HG02970 (cell line): ENCODE measurements at regions not wholly inside any gene's neighbourhood (a gene's known extent, or its start where the extent isn't known, plus 50 kb on each side); places are given as distances from the start of the nearest gene placed in this dataset.
"Not testable (repeated sequence)": the region's sequence is repeated elsewhere in the genome, so short reads cannot be mapped to it uniquely, and the experiment has no call there.

Source experiments
- ATAC-seq: cut with Tn5 transposase; IDR thresholded peaks from one replicate; pipeline ENCODE4 v1.9.1; 2021; ENCODE audit warnings: mild to moderate bottlenecking, moderate library complexity, moderate number of reproducible peaks; ENCODE audit not compliant: unreplicated experiment, low FRiP score

GRCh38 chr2:181737302-181737701 is 57.0 kb upstream of the NEUROD1 start:
- ATAC-seq = not testable (repeated sequence)

- ATAC-seq = no peak
Measured at GRCh38 chr2:181738074-181738473, 57.8 kb upstream of the NEUROD1 start.

DNA sequence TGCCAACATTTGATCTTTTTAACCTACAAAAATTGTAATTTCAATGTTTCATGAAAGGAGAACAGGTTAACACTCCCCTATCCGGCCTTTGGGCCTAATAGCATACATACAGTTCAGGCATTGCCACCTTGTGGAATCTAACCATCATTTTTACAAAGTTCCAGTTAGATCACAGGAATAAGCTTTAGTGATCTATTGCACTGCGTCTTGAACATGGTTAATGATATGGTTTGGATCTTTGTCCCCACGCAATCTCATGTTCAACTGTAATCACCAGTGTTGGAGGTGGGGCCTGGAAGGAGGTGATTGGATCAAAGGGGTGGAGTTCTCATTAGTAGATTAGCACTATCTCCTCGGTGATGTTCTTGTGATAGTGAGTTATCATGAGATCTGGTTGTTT is 58.2 kb upstream of the NEUROD1 start:
- ATAC-seq = no peak

DNA sequence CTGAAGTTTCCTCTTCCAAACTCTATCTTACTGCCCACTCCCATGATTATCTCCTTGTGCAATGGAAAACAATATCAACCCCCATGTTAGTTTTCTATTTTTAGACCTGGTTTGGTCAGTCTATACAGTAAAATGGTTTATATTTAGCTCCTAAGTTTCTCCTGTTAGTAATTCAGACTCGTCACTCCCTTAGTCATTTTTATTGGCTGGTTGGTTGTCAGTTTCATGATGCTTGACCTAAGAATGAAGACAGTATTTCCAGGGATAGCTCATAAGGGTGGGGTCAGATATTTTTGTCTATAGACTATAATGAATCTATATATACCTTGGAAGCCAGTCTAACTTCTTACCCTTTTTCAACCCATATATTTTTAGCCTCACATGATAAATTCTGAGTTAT is 61.4 kb upstream of the NEUROD1 start:
- ATAC-seq = no peak

- ATAC-seq = no peak
Measured at GRCh38 chr2:181742361-181742760, 62.0 kb upstream of the NEUROD1 start.

GRCh38 chr2:181742922-181743722 is 62.8 kb upstream of the NEUROD1 start:
- ATAC-seq = no peak

- ATAC-seq = no peak
Measured at GRCh38 chr2:181743723-181744031, 63.4 kb upstream of the NEUROD1 start.

DNA sequence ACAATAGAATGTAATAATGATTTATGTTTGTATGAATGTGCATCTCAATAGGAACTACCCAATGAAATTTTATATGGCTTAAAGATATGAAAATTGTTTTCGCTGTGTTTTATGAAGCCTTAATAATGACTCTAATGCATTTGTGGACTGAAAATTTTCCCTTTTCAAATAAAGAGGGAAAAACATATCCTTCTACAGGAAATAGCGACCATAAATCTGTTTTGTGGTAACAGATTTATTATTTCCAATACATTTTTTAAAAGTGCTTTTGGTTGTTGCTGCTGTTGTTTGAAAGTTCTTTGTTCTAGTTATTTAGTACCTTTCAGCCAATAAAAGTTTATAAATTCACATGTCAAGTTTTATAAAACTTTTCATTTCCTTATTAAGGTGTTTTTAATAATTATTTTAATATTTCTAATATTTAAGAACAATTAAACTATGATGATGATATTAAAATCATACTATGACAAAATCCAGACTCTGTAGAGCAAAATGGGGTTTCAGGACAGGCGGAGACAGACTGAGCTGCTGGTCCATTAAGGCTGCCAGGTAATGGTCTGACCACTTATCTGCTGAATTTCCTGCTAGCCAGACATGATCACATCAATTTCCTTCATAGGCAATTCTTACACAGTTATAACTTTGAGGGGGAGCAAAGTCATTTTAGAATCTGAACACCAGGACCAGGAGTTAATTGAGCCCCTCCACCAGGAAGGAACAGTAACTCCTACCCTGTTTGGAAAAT is 65.7 kb upstream of the NEUROD1 start:
- no peak for ATAC-seq

DNA sequence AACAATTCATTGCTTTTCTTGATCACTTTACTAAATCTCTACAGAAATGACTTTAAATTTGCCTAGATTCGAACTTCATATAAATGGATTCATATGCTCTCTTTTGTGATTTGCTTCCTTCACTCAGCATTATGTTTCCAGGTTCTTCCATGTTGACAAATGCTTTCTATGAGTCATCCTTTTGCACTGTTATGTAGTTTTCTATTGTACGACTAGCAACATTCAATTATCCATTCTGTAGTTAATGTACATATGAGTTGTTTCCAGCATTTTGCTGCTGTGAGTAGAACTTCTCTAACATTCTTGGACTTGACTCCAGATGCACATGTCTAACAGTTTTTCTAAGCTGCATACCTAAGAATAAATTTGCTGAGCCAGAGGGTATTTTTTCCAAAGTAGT is 66.5 kb upstream of the NEUROD1 start:
- ATAC-seq = no peak

GRCh38 chr2:181750305-181750704 is 70.0 kb upstream of the NEUROD1 start:
- no peak for ATAC-seq

DNA sequence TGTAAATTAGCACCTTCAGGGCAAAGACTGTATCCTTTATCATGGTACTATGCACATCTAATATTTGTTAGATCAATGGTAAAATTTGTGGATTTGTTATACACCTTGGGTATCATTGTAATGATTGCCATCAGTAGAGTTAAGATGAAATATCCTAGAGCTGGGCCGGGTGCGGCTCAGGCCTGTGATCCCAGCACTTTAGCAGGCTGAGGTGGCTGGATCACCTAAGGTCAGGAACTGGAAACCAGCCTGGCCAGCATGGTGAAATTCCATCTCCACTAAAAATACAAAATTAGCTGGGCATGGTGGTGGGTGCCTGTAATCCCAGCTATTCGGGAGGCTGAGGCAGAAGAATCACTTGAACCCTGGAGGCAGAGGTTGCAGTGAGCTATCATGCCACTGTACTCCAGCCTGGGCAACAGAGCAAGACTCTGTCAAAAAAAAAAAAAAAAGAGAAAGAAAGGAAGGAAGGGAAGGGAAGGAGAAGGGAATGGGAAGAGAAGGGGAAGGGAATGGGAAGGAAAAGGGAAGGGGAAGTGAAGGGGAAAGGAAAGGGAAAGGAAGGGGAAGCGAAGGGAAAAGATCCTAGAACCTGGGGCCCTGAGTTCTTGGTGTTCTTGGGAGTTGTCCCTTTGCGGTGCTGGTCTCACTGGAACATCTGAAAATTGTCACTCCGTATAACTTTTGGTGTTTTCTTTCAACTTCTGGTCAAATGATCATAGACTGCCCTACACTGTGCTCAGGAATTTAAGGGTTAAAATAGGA is 71.1 kb upstream of the NEUROD1 start:
- ATAC-seq = no peak

- no peak for ATAC-seq
Measured at GRCh38 chr2:181752301-181752700, 72.0 kb upstream of the NEUROD1 start.

- ATAC-seq = no peak
Measured at GRCh38 chr2:181753686-181754085, 73.4 kb upstream of the NEUROD1 start.

DNA sequence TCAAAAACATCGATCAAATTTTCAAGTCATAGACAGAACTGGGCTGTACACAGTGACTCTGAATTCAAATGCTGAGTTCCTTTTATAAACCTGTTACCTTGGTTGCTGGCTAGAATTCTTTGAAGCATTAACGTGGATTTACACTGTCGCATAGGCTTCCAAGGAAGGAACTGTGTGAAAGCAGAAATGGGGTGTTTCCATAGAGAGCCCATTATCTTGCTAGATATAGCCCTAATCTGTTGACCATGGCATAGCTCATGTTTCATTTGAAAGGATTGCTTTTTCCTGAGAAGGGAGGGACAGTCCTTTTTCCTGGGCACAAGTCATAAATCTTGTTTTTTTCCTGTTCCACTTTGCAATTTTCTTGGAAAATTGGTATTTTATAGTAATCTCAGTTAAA is 73.8 kb upstream of the NEUROD1 start:
- ATAC-seq = no peak

DNA sequence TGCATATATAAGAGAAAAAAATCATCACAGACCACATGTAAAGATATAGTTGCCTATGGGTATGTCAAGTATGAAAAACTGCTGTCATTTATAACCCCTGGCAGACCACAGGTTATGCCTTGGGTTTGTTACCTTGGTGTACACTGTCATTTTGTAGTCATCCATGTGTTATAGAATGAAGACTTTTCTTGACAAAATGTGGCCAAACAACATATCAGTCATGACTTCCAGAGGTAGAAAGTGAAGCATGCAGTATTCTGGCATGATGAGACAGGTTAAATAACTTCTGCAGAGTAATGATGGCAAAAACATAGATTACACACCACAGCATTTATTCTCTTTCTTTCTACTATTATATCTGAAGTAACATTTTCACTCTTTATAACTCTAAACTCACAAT is 74.9 kb upstream of the NEUROD1 start:
- no peak for ATAC-seq

DNA sequence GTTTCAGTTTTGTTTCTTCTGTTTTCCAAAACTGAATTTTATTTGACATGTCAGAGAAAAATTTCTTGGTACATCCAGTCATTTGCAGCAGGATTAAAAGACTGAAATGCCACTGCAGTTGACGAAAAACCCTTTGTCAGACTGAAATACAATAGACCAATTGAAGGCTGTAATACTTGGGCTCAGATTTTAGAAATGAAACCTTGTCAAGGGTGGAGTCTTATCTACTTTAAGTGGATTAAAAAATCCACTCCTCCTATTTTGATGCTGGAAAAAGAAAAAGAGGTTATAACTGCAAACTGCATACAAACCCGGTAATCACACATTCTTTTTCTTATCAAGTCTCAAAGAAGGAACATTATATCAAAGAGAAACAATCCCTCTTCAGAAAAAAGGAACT is 80.2 kb upstream of the NEUROD1 start:
- ATAC-seq = no peak

- ATAC-seq = no peak
Measured at GRCh38 chr2:181761175-181761574, 80.9 kb upstream of the NEUROD1 start.

DNA sequence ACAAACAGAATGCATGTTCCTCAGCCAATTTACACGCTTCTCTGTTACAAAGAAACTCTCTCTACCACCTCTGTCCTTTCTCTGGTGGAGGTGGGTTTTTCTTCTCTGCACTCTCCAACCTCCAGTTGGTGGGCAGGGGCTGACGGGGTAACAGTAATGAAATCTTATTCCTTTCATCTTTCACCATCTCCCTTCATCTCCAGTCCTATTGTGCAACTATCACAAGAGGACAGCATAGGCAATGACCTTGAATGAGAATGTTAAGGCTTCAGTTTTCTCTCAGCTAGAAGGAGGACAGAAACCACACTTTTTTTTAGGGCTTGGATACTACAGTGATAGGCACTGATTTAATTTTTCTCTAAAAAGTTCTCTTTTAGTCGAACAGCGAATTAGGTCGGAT is 81.7 kb upstream of the NEUROD1 start:
- no peak for ATAC-seq

DNA sequence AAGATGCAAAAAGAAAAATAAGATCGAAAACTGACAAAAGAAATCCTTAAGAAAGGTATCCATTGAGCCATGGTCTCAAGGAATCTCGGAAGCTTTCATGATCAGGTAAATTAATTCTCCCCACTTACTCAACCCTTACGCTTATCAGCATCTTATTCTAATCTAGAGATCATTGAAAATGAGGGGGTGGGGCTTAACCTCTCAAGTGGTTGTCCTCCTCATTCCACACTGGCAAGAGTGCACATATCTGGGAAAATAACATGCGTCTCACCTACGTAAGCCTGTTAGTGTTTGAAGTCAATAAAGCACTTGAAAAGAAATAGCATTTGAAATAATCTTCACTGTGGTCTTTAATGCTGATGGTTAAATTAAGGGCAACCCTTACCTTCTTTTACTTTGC is 82.5 kb upstream of the NEUROD1 start:
- no peak for ATAC-seq

- no peak for ATAC-seq
Measured at GRCh38 chr2:181763423-181763822, 83.1 kb upstream of the NEUROD1 start.
